ENCODE measurements at regions not wholly inside any gene's neighbourhood (a gene's known extent, or its start where the extent isn't known, plus 50 kb on each side); places are given as distances from the start of the nearest gene placed in this dataset.

DNA sequence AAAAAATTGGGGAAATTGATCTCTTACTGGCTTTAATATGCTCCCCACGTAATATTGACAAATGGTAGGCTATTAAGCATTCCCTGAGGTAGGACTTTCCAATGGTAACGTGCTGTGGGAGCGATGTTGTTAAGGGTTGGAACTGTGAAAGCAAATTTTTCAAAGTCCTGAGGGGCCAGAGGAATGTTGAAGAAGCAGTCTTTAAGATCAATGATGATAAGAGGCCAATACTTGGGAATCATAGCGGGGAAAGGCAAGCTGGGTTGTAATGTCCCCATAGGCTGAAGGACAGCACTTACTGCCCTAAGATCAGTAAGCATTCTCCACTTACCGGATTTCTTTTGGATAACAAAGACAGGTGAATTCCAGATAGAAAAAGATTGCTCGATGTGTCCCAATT, 69.6 kb upstream of the ARL4D start:
- Histone ChIP-seq H3K4me3 (no peak overlapping the region), H3K4me1 (ENCODE audit: low read depth) (peaks cover 18% of the 10 kb centered on the region), H3K27me3 (no peaks in the 10 kb centered on the region), H3K27ac (no peak overlapping the region), H3K9me3 (ENCODE audit: low read depth) (no peaks in the 10 kb centered on the region), H3K36me3 (no peaks in the 10 kb centered on the region)
- no peak for TF ChIP-seq CTCF (IDR thresholded peaks at IDR 0.05; ENCODE audit: low read depth, low read length)
- no peak for DNase-seq (ENCODE audit: low read depth in 1 of 2, low spot score in 1 of 2)

DNA sequence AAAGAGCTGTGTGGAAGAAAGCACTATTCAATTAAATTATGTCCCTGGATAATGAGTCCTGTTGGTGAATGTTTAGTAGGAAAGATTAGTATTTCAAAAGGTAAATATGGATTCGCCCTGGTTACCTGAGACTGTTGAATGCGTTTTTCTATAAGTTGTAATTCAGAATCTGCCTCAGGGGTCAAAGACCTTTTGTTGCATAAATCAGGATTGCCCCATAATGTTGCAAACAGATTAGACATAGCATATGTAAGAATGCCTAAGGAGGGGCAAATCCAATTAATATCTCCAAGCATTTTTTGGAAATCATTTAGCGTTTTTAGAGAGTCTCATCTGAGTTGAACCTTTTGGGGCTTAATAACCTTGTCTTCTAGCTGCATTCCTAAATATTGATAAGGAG, 70.1 kb upstream of the ARL4D start:
- peak in 1 of 2 donors; percentile 31 for DNase-seq (ENCODE audit: low read depth in 1 of 2, low spot score in 1 of 2)
- H3K9me3 ChIP-seq (ENCODE audit: low read depth), result no peaks in the 10 kb centered on the region
- TF ChIP-seq CTCF (IDR thresholded peaks at IDR 0.05; ENCODE audit: low read depth, low read length), result no peak
- H3K27me3 ChIP-seq, result no peaks in the 10 kb centered on the region
- no peak overlapping the region for H3K4me3 ChIP-seq
- no peak overlapping the region for H3K27ac ChIP-seq
- no peaks in the 10 kb centered on the region for H3K36me3 ChIP-seq
- H3K4me1 ChIP-seq (ENCODE audit: low read depth), result peaks cover 13% of the 10 kb centered on the region

GRCh38 chr17:43327834-43328420, 70.9 kb upstream of the ARL4D start:
- no peaks in the 10 kb centered on the region for H3K27me3 ChIP-seq
- TF ChIP-seq CTCF (IDR thresholded peaks at IDR 0.05; ENCODE audit: low read depth, low read length), result no peak

GRCh38 chr17:43327421-43327820, 71.4 kb upstream of the ARL4D start:
- Histone ChIP-seq H3K27ac (no peak overlapping the region), H3K4me3 (no peak overlapping the region), H3K36me3 (no peaks in the 10 kb centered on the region), H3K9me3 (ENCODE audit: low read depth) (no peaks in the 10 kb centered on the region), H3K27me3 (no peaks in the 10 kb centered on the region), H3K4me1 (ENCODE audit: low read depth) (peaks cover 7% of the 10 kb centered on the region)
- peak in 1 of 2 donors; percentile 8 for DNase-seq (ENCODE audit: low read depth in 1 of 2, low spot score in 1 of 2)
- TF ChIP-seq CTCF (IDR thresholded peaks at IDR 0.05; ENCODE audit: low read depth, low read length), result no peak

More at GRCh38 chr17:43327834-43328420, 70.9 kb upstream of the ARL4D start:
- Histone ChIP-seq H3K36me3 (no peaks in the 10 kb centered on the region), H3K27ac (no peak overlapping the region), H3K9me3 (ENCODE audit: low read depth) (no peaks in the 10 kb centered on the region), H3K4me3 (no peak overlapping the region), H3K4me1 (ENCODE audit: low read depth) (peaks cover 11% of the 10 kb centered on the region)
- no peak for DNase-seq (ENCODE audit: low read depth in 1 of 2, low spot score in 1 of 2)

GRCh38 chr17:43326490-43327275, 72.1 kb upstream of the ARL4D start:
- Histone ChIP-seq H3K27me3 (no peaks in the 10 kb centered on the region), H3K4me1 (ENCODE audit: low read depth) (no peaks in the 10 kb centered on the region), H3K36me3 (no peaks in the 10 kb centered on the region), H3K4me3 (no peak overlapping the region), H3K27ac (no peak overlapping the region), H3K9me3 (ENCODE audit: low read depth) (no peaks in the 10 kb centered on the region)
- TF ChIP-seq CTCF (IDR thresholded peaks at IDR 0.05; ENCODE audit: low read depth, low read length), result no peak
- DNase-seq (ENCODE audit: low read depth in 1 of 2, low spot score in 1 of 2), result no peak

All from cardiac muscle cell (in vitro differentiated cells and primary cell).